ENCODE measurements at regions not wholly inside any gene's neighbourhood (a gene's known extent, or its start where the extent isn't known, plus 50 kb on each side); places are given as distances from the start of the nearest gene placed in this dataset.

DNA sequence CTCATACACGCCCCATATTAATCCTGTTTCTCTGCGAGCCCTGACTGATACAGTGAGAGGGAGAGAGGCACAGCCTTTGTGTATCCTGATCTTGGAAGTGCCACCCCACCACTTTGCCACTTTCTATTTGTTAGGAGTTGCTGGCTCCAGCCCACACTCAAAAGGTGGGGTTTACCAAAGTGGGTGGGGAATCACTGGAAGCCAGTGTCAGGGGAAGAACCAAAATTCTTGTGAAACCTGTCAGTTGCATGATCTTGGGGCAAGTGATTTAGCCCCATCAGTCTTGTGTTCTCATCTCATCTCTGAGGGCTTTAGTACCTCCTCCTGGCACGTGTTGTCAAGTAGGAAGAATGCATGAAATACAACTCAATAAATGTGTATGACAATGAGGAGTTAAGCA, 119.5 kb downstream of the SOX9 start:
- no peaks in the 10 kb centered on the region for H3K4me1 Mint-ChIP-seq (ENCODE audit: low read depth)
- CTCF ChIA-PET, result no interaction called here

DNA sequence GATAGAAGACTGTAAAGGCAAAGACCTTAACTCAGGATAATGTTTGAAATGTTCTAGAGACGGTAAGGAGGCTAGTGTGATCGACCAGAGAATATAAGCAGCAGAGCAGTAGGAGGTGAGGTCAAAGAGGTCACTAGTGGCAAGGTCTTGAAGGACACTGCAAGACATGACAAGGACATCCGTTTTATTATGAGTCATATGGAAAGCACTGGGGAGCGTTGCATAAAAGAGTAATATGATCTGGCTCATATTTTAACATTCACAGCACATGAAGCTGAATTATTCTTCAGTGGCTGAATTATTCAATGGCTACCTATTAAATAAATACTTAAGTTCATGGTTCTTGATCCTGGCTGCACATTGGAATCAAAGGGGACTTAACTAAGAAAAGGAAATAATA, 123.7 kb downstream of the SOX9 start:
- no peak for TF ChIP-seq CTCF (IDR thresholded peaks at IDR 0.05)
- Mint-ChIP-seq H3K36me3 (ENCODE audit: low read depth) (peaks cover 2% of the 10 kb centered on the region), H3K27me3 (no peaks in the 10 kb centered on the region), H3K27ac (no peak overlapping the region), H3K4me1 (ENCODE audit: low read depth) (no peaks in the 10 kb centered on the region), H3K4me3 (no peak overlapping the region), H3K9me3 (peaks cover 16% of the 10 kb centered on the region)
- ChIA-PET POLR2A (no interaction called here), CTCF (no interaction called here)
- ATAC-seq, result no peak
- intact Hi-C loops (cut with micrococcal nuclease), result no loop called here
- no peak for DNase-seq

More for the DNA sequence above, 119.5 kb downstream of the SOX9 start:
- no peak for TF ChIP-seq CTCF (IDR thresholded peaks at IDR 0.05)
- Mint-ChIP-seq H3K27me3 (peaks cover 3% of the 10 kb centered on the region), H3K36me3 (ENCODE audit: low read depth) (peaks cover 2% of the 10 kb centered on the region), H3K4me3 (no peak overlapping the region), H3K9me3 (peaks cover 16% of the 10 kb centered on the region), H3K27ac (no peak overlapping the region)
- intact Hi-C loops (cut with micrococcal nuclease), result no loop called here
- POLR2A ChIA-PET, result no interaction called here
- ATAC-seq (no peak), DNase-seq (no peak)

DNA sequence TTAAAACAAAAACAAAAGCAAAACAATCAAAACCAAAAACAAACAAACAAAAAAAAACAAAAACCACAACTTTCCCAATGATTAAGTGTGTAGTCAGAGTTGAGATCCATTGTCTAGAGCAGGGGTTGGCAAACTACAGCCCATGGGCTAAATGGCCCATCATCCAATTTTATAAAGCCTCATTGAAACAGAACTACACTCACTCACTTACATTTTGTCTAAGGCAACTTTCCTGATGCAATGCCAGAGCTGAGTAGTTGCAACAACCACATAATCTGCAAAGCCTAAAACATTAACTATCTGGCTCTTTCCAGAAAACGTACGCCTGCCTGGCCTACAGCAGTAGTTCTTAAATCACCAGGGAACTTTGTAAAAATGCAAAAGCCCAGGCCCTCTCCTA, 124.1 kb downstream of the SOX9 start:
- intact Hi-C loops (cut with micrococcal nuclease), result no loop called here
- Mint-ChIP-seq H3K4me1 (ENCODE audit: low read depth) (no peaks in the 10 kb centered on the region), H3K27me3 (no peaks in the 10 kb centered on the region), H3K27ac (no peak overlapping the region), H3K9me3 (peaks cover 18% of the 10 kb centered on the region), H3K4me3 (no peak overlapping the region), H3K36me3 (ENCODE audit: low read depth) (peaks cover 2% of the 10 kb centered on the region)
- POLR2A ChIA-PET, result no interaction called here
- CTCF ChIA-PET, result no interaction called here
- no peak for TF ChIP-seq CTCF (IDR thresholded peaks at IDR 0.05)
- DNase-seq, result no peak
- ATAC-seq, result no peak

DNA sequence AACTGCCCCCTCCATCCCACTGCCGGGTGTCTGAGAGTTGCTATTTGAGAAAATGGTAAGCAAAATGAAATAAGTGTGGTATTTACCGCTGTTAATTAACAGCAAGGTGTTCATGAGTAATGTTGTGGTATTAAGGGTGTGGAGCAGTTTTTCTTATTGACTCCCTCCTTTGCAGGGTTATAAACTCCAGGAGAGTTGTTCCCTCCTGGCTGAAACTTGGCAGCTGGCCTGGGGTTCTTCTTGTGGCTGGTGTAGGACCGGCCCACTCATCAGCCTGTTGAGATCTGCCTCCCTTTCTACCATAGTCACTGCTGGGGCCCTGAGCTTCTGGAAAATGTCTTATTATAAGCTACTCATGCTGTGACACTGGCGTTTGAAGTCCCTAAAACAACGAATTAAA, 128.6 kb downstream of the SOX9 start:
- H3K36me3 Mint-ChIP-seq (ENCODE audit: low read depth), result no peaks in the 10 kb centered on the region
- ATAC-seq (no peak), DNase-seq (no peak)
- CTCF ChIA-PET, result no interaction called here
- no peaks in the 10 kb centered on the region for H3K27me3 Mint-ChIP-seq
- no peak overlapping the region for H3K4me3 Mint-ChIP-seq
- no peak overlapping the region for H3K27ac Mint-ChIP-seq
- no peak for TF ChIP-seq CTCF (IDR thresholded peaks at IDR 0.05)
- no peaks in the 10 kb centered on the region for H3K4me1 Mint-ChIP-seq (ENCODE audit: low read depth)
- POLR2A ChIA-PET, result no interaction called here
- intact Hi-C loops (cut with micrococcal nuclease), result no loop called here
- H3K9me3 Mint-ChIP-seq, result peaks cover 2% of the 10 kb centered on the region

DNA sequence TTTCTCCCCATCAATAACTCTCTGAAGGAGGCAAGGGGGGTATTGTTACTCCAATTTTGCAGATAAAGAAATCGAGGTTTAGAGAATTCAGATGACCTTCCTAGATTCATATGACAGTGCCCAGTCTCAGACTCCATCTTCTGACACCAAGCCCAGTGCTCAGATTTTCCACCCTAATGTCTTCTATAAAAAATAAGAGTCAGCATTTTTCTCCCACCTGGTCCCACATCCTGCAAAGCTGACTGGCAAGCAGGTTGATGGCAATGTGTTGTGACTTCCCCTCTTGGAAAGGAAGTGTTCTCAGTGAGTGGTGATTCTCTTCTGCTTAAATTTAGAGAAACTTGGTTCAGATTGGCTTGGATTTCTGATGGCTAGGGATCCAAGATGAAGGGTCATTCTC, 129.4 kb downstream of the SOX9 start:
- TF ChIP-seq CTCF (IDR thresholded peaks at IDR 0.05), result no peak
- ChIA-PET POLR2A (no interaction called here), CTCF (no interaction called here)
- H3K9me3 Mint-ChIP-seq, result peaks cover 2% of the 10 kb centered on the region
- H3K4me1 Mint-ChIP-seq (ENCODE audit: low read depth), result no peaks in the 10 kb centered on the region
- no peak overlapping the region for H3K4me3 Mint-ChIP-seq
- H3K27ac Mint-ChIP-seq, result no peak overlapping the region
- no peak for ATAC-seq
- intact Hi-C loops (cut with micrococcal nuclease), result no loop called here
- DNase-seq, result no peak
- no peaks in the 10 kb centered on the region for H3K27me3 Mint-ChIP-seq
- no peaks in the 10 kb centered on the region for H3K36me3 Mint-ChIP-seq (ENCODE audit: low read depth)

Measured in activated CD8-positive, alpha-beta T cell treated with anti-CD3 and anti-CD28 coated beads for 36 hours (primary cell).